OCI-LY1 (cell line): ENCODE measurements at regions not wholly inside any gene's neighbourhood (a gene's known extent, or its start where the extent isn't known, plus 50 kb on each side); places are given as distances from the start of the nearest gene placed in this dataset.

Experiments
- CTCF ChIP-seq: fragments of 200-600 bp; sonication (generic), shearing (Covaris generic); IDR thresholded peaks from 2 replicates; pipeline ENCODE4 v1.5.1; 2017; ENCODE audit warnings: mild to moderate bottlenecking, antibody characterized with exemption, low read length, moderate library complexity, mixed read lengths
- EZH2 ChIP-seq: fragments of 200-600 bp; sonication (generic), shearing (Covaris generic); IDR thresholded peaks from 2 replicates; pipeline ENCODE4 v1.8.0; 2017; ENCODE audit warnings: borderline replicate concordance, mixed run types, mild to moderate bottlenecking, antibody characterized with exemption, low read length, moderate library complexity, mixed read lengths

- TF ChIP-seq CTCF (no peak), EZH2 (no peak)
Observed at GRCh38 chrX:22395372-22395771, 122.7 kb downstream of the CBLL2 start.
